Cardiac muscle cell (in vitro differentiated cells and primary cell): ENCODE measurements at regions not wholly inside any gene's neighbourhood (a gene's known extent, or its start where the extent isn't known, plus 50 kb on each side); places are given as distances from the start of the nearest gene placed in this dataset.

Experiments
- DNase-seq, 2 donors: peaks; one replicate each; pipeline versions ENCODE4 v3.0.0 to v3.0.0-alpha.2; 2010 to 2017; ENCODE audit warnings: low read depth in 1 of 2, low spot score in 1 of 2
- H3K27ac ChIP-seq: fragments of 200-600 bp; sonication (generic); 2 replicates; pipeline ENCODE4 v1.5.1; 2016
- H3K27me3 ChIP-seq: fragments of 200-600 bp; sonication (generic); 2 replicates; pipeline ENCODE4 v1.6.0; 2016; ENCODE audit warnings: control low read depth
- H3K36me3 ChIP-seq: fragments of 200-600 bp; sonication (generic); 2 replicates; pipeline ENCODE4 v1.5.1; 2016; ENCODE audit warnings: control low read depth
- H3K4me1 ChIP-seq: fragments of 200-600 bp; sonication (generic); 2 replicates; pipeline ENCODE4 v1.8.1; 2017; ENCODE audit warnings: low read depth, mild to moderate bottlenecking, mixed run types
- H3K4me3 ChIP-seq: fragments of 200-600 bp; sonication (generic); 2 replicates; pipeline ENCODE4 v1.5.1; 2016; ENCODE audit warnings: mild to moderate bottlenecking
- H3K9me3 ChIP-seq: fragments of 200-600 bp; sonication (generic); 2 replicates; pipeline ENCODE4 v1.5.1; 2017; ENCODE audit warnings: low read depth, mild to moderate bottlenecking, control low read depth
- CTCF ChIP-seq: IDR thresholded peaks from 2 replicates; pipeline ENCODE4 v1.5.1; 2012; ENCODE audit warnings: low read depth, mild to moderate bottlenecking, low read length

GRCh38 chr2:15681089-15681885 is 89.6 kb downstream of the DDX1 start:
- TF ChIP-seq CTCF = no peak
- H3K36me3 ChIP-seq = no peaks in the 10 kb centered on the region
- no peak overlapping the region for H3K4me3 ChIP-seq
- H3K4me1 ChIP-seq = no peaks in the 10 kb centered on the region
- DNase-seq = no peak
- H3K27ac ChIP-seq = no peak overlapping the region
- no peaks in the 10 kb centered on the region for H3K9me3 ChIP-seq
- H3K27me3 ChIP-seq = no peaks in the 10 kb centered on the region

GRCh38 chr2:15682354-15682753 is 90.7 kb downstream of the DDX1 start:
- no peak for DNase-seq
- Histone ChIP-seq H3K27ac (no peak overlapping the region), H3K27me3 (no peaks in the 10 kb centered on the region)

GRCh38 chr2:15684161-15685039 is 92.7 kb downstream of the DDX1 start:
- Histone ChIP-seq H3K9me3 (no peaks in the 10 kb centered on the region), H3K27ac (no peak overlapping the region), H3K4me3 (no peak overlapping the region), H3K36me3 (no peaks in the 10 kb centered on the region), H3K27me3 (no peaks in the 10 kb centered on the region), H3K4me1 (no peaks in the 10 kb centered on the region)
- DNase-seq = no peak
- TF ChIP-seq CTCF = no peak

More at GRCh38 chr2:15682354-15682753, 90.7 kb downstream of the DDX1 start:
- Histone ChIP-seq H3K9me3 (no peaks in the 10 kb centered on the region), H3K36me3 (no peaks in the 10 kb centered on the region), H3K4me1 (no peaks in the 10 kb centered on the region), H3K4me3 (no peak overlapping the region)
- no peak for TF ChIP-seq CTCF

- Histone ChIP-seq H3K36me3 (no peaks in the 10 kb centered on the region), H3K4me1 (no peaks in the 10 kb centered on the region), H3K9me3 (no peaks in the 10 kb centered on the region), H3K27ac (no peak overlapping the region), H3K4me3 (no peak overlapping the region), H3K27me3 (no peaks in the 10 kb centered on the region)
- TF ChIP-seq CTCF = no peak
- DNase-seq = no peak
These were observed 93.5 kb downstream of the DDX1 start for GRCh38 chr2:15685143-15685542.

- no peak for TF ChIP-seq CTCF
- no peaks in the 10 kb centered on the region for H3K27me3 ChIP-seq
- H3K9me3 ChIP-seq = no peaks in the 10 kb centered on the region
- no peaks in the 10 kb centered on the region for H3K4me1 ChIP-seq
- no peak overlapping the region for H3K4me3 ChIP-seq
- no peak overlapping the region for H3K27ac ChIP-seq
- H3K36me3 ChIP-seq = no peaks in the 10 kb centered on the region
- no peak for DNase-seq
These were observed 95.0 kb downstream of the DDX1 start for GRCh38 chr2:15686643-15687042.
